GM21447 (cell line): ENCODE measurements at regions not wholly inside any gene's neighbourhood (a gene's known extent, or its start where the extent isn't known, plus 50 kb on each side); places are given as distances from the start of the nearest gene placed in this dataset.
"Not testable (repeated sequence)": the region's sequence is repeated elsewhere in the genome, so short reads cannot be mapped to it uniquely, and the experiment has no call there.

Source experiments
- ATAC-seq: cut with Tn5 transposase; IDR thresholded peaks from one replicate; pipeline ENCODE4 v1.9.1; 2021; ENCODE audit not compliant: unreplicated experiment

- no peak for ATAC-seq
These were observed 985.9 kb downstream of the DIPK2A start for GRCh38 chr3:144957398-144958101.

GRCh38 chr3:144963810-144964209 is 992.2 kb downstream of the DIPK2A start:
- ATAC-seq = no peak

- ATAC-seq = no peak
These were observed 994.9 kb downstream of the DIPK2A start for GRCh38 chr3:144966560-144966959.

- no peak for ATAC-seq
These were observed 997.2 kb downstream of the DIPK2A start for GRCh38 chr3:144968750-144969350.

- not testable (repeated sequence) for ATAC-seq
These were observed 1012.9 kb downstream of the DIPK2A start for GRCh38 chr3:144984481-144984880.

- ATAC-seq = no peak
These were observed 1018.2 kb downstream of the DIPK2A start for GRCh38 chr3:144989807-144990206.

- ATAC-seq = no peak
These were observed 1024.2 kb downstream of the DIPK2A start for GRCh38 chr3:144995856-144996255.

GRCh38 chr3:145005427-145005826 is 1033.8 kb downstream of the DIPK2A start:
- ATAC-seq = no peak

- ATAC-seq = no peak
These were observed 1034.6 kb downstream of the DIPK2A start for GRCh38 chr3:145006271-145006670.

GRCh38 chr3:145013931-145014330 is 1042.3 kb downstream of the DIPK2A start:
- no peak for ATAC-seq

GRCh38 chr3:145015253-145015652 is 1043.6 kb downstream of the DIPK2A start:
- ATAC-seq = no peak

GRCh38 chr3:145017959-145018358 is 1046.3 kb downstream of the DIPK2A start:
- no peak for ATAC-seq

GRCh38 chr3:145022447-145022846 is 1050.8 kb downstream of the DIPK2A start:
- no peak for ATAC-seq

- no peak for ATAC-seq
These were observed 1053.1 kb downstream of the DIPK2A start for GRCh38 chr3:145024700-145025099.

GRCh38 chr3:145027186-145027585 is 1055.6 kb downstream of the DIPK2A start:
- not testable (repeated sequence) for ATAC-seq

- no peak for ATAC-seq
These were observed 1061.2 kb downstream of the DIPK2A start for GRCh38 chr3:145032791-145033190.

GRCh38 chr3:145035682-145036081 is 1064.1 kb downstream of the DIPK2A start:
- ATAC-seq = no peak

GRCh38 chr3:145054055-145054454 is 1082.4 kb downstream of the DIPK2A start:
- not testable (repeated sequence) for ATAC-seq

- ATAC-seq = peak; percentile 62
These were observed 1083.9 kb downstream of the DIPK2A start for GRCh38 chr3:145055375-145056076.

GRCh38 chr3:145058483-145058882 is 1086.9 kb downstream of the DIPK2A start:
- no peak for ATAC-seq

GRCh38 chr3:145063616-145064015 is 1092.0 kb downstream of the DIPK2A start:
- no peak for ATAC-seq

- no peak for ATAC-seq
These were observed 1090.2 kb downstream of the PLOD2 start for GRCh38 chr3:145070795-145071194.
